ENCODE measurements at regions not wholly inside any gene's neighbourhood (a gene's known extent, or its start where the extent isn't known, plus 50 kb on each side); places are given as distances from the start of the nearest gene placed in this dataset.

DNA sequence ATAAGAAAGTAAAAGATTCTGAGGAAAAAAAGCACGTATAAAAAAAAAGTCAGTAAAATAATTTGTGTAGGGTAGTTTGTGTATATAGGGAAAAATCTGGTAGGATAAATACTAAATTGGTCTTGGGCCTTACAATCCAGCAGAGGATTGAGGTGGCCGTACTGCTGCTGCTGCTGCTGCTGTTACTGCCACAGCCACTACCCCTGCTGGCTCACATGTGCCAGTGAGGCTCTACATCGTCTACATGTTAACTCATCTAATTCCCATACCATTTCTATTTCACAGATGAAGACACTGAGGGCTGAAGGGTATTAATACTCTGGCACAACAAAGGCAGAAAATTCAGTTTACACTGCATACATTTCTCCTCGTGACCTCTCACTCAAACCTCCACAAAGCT lies 928.5 kb downstream of the TLE4 start:
- TF ChIP-seq EP300 (IDR thresholded peaks at IDR 0.05) (no peak), POLR2A (IDR thresholded peaks at IDR 0.05; ENCODE audit: low read depth) (no peak), POLR2AphosphoS5 (IDR thresholded peaks at IDR 0.05) (no peak)
- TF ChIP-seq, protein P1, sequence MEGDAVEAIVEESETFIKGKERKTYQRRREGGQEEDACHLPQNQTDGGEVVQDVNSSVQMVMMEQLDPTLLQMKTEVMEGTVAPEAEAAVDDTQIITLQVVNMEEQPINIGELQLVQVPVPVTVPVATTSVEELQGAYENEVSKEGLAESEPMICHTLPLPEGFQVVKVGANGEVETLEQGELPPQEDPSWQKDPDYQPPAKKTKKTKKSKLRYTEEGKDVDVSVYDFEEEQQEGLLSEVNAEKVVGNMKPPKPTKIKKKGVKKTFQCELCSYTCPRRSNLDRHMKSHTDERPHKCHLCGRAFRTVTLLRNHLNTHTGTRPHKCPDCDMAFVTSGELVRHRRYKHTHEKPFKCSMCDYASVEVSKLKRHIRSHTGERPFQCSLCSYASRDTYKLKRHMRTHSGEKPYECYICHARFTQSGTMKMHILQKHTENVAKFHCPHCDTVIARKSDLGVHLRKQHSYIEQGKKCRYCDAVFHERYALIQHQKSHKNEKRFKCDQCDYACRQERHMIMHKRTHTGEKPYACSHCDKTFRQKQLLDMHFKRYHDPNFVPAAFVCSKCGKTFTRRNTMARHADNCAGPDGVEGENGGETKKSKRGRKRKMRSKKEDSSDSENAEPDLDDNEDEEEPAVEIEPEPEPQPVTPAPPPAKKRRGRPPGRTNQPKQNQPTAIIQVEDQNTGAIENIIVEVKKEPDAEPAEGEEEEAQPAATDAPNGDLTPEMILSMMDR (IDR thresholded peaks at IDR 0.05) = no peak
- Histone ChIP-seq H3K4me1 (peaks cover 0 to 27% (median 23%) of the 10 kb centered on the region in 4 donors), H3K4me3 (no peak overlapping the region), H3K27ac (replicated peaks in 1 of 4) (no peak overlapping the region), H3K36me3 (no peaks in the 10 kb centered on the region), H3K27me3 (no peaks in the 10 kb centered on the region), H3K9me3 (peaks cover 0 to 3% (median 0%) of the 10 kb centered on the region in 4 donors)
- WGBS = 94% methylated on average over 4 of the region's 4 CpGs
- intact Hi-C loops (cut with DNase I) = no loop called here
- no peak for DNase-seq (ENCODE audit: extremely low spot score)

DNA sequence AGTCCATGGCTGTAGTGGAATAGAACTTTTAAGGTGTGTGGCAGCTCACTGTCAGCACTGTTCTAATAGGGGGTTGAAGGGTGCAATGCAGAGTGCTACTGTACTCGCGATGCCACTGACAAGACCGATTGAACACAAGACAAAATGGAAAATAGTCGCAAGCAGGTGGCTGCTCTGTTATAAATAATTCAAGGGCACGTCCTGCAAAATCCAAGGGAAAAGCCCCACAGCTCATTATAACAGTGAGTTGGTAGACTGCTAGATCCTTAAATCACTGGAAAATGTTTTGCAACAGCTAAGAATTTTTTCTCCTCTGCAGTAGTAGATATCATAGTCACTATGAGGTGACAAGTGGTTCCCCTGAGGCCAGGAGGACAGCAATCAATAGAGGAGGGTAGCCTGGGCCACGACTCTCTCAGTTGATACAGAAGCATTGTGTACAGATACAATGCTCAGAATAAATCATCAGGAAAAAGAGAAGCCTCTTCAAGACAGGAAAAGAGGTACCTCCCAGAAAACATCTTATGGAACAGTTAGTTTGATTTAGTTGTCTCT lies 926.3 kb downstream of the TLE4 start:
- WGBS = 88% methylated on average over 6 of the region's 6 CpGs
- Histone ChIP-seq H3K27me3 (no peaks in the 10 kb centered on the region), H3K4me3 (no peak overlapping the region), H3K27ac (replicated peaks in 1 of 4) (no peak overlapping the region), H3K4me1 (peaks cover 0 to 5% (median 2%) of the 10 kb centered on the region in 4 donors), H3K9me3 (peaks cover 0 to 3% (median 0%) of the 10 kb centered on the region in 4 donors), H3K36me3 (no peaks in the 10 kb centered on the region)
- TF ChIP-seq POLR2A (IDR thresholded peaks at IDR 0.05; ENCODE audit: low read depth) (no peak), EP300 (IDR thresholded peaks at IDR 0.05) (no peak), POLR2AphosphoS5 (IDR thresholded peaks at IDR 0.05) (no peak)
- TF ChIP-seq, protein P1 (IDR thresholded peaks at IDR 0.05) = no peak
- intact Hi-C loops (cut with DNase I) = no loop called here
- no peak for DNase-seq (ENCODE audit: extremely low spot score)

DNA sequence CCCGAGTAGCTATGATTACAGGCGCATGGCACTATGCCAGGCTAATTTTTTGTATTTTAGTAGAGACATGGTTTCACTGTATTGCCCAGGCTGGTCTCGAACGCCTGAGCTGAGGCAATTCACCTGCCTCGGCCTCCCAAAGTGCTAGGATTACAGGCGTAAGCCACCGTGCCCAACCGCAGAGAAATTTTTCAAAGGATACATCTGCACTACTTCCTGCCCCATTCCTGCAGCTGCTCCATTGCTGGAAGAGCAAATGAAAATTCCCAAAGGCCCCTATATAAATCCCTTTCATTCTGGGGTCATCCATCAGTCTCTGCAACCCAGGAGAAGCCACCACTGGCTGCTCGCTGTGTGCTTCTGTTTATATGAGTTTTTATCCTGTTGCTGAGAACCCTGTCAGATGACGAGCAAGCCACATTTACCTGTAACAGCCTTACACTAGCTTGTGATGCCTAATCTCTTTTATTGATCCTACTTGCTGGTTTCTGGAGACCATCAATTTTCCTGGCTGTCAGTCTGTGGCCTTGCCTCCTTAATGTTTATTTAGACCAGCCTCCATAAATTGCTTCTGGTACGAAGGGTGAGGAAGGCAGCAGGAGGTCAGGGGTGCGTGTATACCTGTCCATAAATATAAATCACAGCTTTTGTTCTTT lies 925.3 kb downstream of the TLE4 start:
- Histone ChIP-seq H3K4me1 (no peaks in the 10 kb centered on the region), H3K4me3 (no peak overlapping the region), H3K9me3 (peaks cover 0 to 3% (median 0%) of the 10 kb centered on the region in 4 donors), H3K36me3 (no peaks in the 10 kb centered on the region), H3K27me3 (no peaks in the 10 kb centered on the region), H3K27ac (replicated peaks in 1 of 4) (no peak overlapping the region)
- 77% methylated on average over 12 of the region's 12 CpGs for WGBS
- TF ChIP-seq POLR2A (IDR thresholded peaks at IDR 0.05; ENCODE audit: low read depth) = no peak
- TF ChIP-seq POLR2AphosphoS5 (IDR thresholded peaks at IDR 0.05) = no peak
- TF ChIP-seq EP300 (IDR thresholded peaks at IDR 0.05) = no peak
- TF ChIP-seq, protein P1 (IDR thresholded peaks at IDR 0.05) = no peak
- intact Hi-C loops (cut with DNase I) = no loop called here
- DNase-seq (ENCODE audit: extremely low spot score) = no peak

DNA sequence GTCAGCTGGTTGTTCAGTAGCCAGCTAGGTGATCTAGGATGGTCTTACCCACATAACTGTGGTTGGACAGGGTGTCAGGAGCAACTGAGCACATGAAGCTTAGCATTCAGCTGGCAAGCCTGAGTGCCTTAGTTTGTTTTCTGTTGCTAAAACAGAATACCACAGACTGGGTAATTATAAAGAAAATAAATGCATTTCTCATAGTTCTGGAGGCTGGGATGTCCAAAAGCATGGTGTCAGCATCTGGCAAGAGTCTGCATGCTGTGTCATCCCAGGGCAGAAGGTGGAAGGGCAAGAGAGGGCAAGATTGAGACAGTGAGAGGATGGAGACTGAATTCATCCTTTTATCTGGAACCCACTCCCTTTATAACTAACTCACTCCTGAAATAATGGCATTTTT lies 921.5 kb downstream of the TLE4 start:
- intact Hi-C loops (cut with DNase I) = no loop called here
- no peak for TF ChIP-seq POLR2AphosphoS5 (IDR thresholded peaks at IDR 0.05)
- TF ChIP-seq POLR2A (IDR thresholded peaks at IDR 0.05; ENCODE audit: low read depth) = no peak
- TF ChIP-seq EP300 (IDR thresholded peaks at IDR 0.05) = no peak
- TF ChIP-seq, protein P1 (IDR thresholded peaks at IDR 0.05) = no peak
- peaks cover 0 to 3% (median 0%) of the 10 kb centered on the region in 4 donors for H3K9me3 ChIP-seq
- no peak for DNase-seq (ENCODE audit: extremely low spot score)
- H3K4me1 ChIP-seq = no peaks in the 10 kb centered on the region
- H3K36me3 ChIP-seq = no peaks in the 10 kb centered on the region
- no peaks in the 10 kb centered on the region for H3K27me3 ChIP-seq
- H3K27ac ChIP-seq (replicated peaks in 1 of 4) = no peak overlapping the region
- H3K4me3 ChIP-seq = no peak overlapping the region
